ENCODE measurements at regions not wholly inside any gene's neighbourhood (a gene's known extent, or its start where the extent isn't known, plus 50 kb on each side); places are given as distances from the start of the nearest gene placed in this dataset.

DNA sequence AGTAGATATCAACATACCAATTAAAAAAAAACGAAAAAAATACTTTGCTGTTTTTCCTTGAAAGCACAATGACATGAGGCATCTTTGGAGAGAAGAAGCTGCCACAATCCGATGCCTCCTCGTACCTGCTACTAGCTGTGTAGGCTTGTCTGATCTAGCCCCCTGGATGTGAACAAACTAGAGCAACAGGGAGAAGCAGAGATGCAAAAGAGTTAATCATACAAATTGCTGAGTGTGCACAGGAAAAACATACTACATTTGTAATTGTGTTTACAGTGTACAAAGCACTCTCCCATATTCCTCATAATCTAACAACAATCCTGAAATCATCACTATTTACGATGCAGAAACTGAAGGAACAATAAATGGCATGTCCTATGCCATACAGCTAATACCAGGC lies 227.0 kb upstream of the CTNNB1 start:
- TF ChIP-seq, protein P1, sequence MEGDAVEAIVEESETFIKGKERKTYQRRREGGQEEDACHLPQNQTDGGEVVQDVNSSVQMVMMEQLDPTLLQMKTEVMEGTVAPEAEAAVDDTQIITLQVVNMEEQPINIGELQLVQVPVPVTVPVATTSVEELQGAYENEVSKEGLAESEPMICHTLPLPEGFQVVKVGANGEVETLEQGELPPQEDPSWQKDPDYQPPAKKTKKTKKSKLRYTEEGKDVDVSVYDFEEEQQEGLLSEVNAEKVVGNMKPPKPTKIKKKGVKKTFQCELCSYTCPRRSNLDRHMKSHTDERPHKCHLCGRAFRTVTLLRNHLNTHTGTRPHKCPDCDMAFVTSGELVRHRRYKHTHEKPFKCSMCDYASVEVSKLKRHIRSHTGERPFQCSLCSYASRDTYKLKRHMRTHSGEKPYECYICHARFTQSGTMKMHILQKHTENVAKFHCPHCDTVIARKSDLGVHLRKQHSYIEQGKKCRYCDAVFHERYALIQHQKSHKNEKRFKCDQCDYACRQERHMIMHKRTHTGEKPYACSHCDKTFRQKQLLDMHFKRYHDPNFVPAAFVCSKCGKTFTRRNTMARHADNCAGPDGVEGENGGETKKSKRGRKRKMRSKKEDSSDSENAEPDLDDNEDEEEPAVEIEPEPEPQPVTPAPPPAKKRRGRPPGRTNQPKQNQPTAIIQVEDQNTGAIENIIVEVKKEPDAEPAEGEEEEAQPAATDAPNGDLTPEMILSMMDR (IDR thresholded peaks at IDR 0.05; ENCODE audit: control extremely low read depth in 1 of 3, insufficient read depth in 1 of 3, low read depth in 1 of 3, low read length in 3 of 3), result no peak
- TF ChIP-seq RNF2 (IDR thresholded peaks at IDR 0.05; ENCODE audit: borderline replicate concordance, low read depth, low read length, missing control alignments, poor library complexity, severe bottlenecking) (no peak), SP1 (IDR thresholded peaks at IDR 0.05; ENCODE audit: low read depth, low read length) (no peak), CHD2 (IDR thresholded peaks at IDR 0.05; ENCODE audit: low read length) (no peak), TAF1 (IDR thresholded peaks at IDR 0.05; ENCODE audit: low read depth, low read length) (no peak), POLR2AphosphoS5 (IDR thresholded peaks at IDR 0.05; ENCODE audit: low read depth, low read length) (no peak), RAD21 (IDR thresholded peaks at IDR 0.05 in 1 of 2, conservative IDR thresholded peaks at IDR 0.05 in 1 of 2; ENCODE audit: low read depth in 2 of 2, low read length in 2 of 2) (no peak), NRF1 (IDR thresholded peaks at IDR 0.05; ENCODE audit: low read depth, low read length) (no peak)
